ENCODE measurements at regions not wholly inside any gene's neighbourhood (a gene's known extent, or its start where the extent isn't known, plus 50 kb on each side); places are given as distances from the start of the nearest gene placed in this dataset.

- DNase-seq (ENCODE audit: low read depth in 4 of 4, low spot score in 3 of 4) = no peak
Observed at GRCh38 chr15:94021621-94022320, 209.6 kb upstream of the MCTP2 start.

- no peak for DNase-seq (ENCODE audit: low read depth in 4 of 4, low spot score in 3 of 4)
Observed at GRCh38 chr15:94019062-94019461, 212.3 kb upstream of the MCTP2 start.

- no peak for DNase-seq (ENCODE audit: low read depth in 4 of 4, low spot score in 3 of 4)
Observed at GRCh38 chr15:94015324-94015723, 216.0 kb upstream of the MCTP2 start.

- DNase-seq (ENCODE audit: low read depth in 4 of 4, low spot score in 3 of 4) = no peak
Observed at GRCh38 chr15:94008104-94009074, 223.0 kb upstream of the MCTP2 start.

GRCh38 chr15:94004697-94005096, 226.7 kb upstream of the MCTP2 start:
- DNase-seq (ENCODE audit: low read depth in 4 of 4, low spot score in 3 of 4) = no peak

GRCh38 chr15:94002041-94002440, 229.3 kb upstream of the MCTP2 start:
- DNase-seq (ENCODE audit: low read depth in 4 of 4, low spot score in 3 of 4) = no peak

GRCh38 chr15:94001255-94001801, 230.0 kb upstream of the MCTP2 start:
- DNase-seq (ENCODE audit: low read depth in 4 of 4, low spot score in 3 of 4) = no peak

GRCh38 chr15:94000606-94001005, 230.8 kb upstream of the MCTP2 start:
- no peak for DNase-seq (ENCODE audit: low read depth in 4 of 4, low spot score in 3 of 4)

- no peak for DNase-seq (ENCODE audit: low read depth in 4 of 4, low spot score in 3 of 4)
Observed at GRCh38 chr15:93997071-93997658, 234.2 kb upstream of the MCTP2 start.

- no peak for DNase-seq (ENCODE audit: low read depth in 4 of 4, low spot score in 3 of 4)
Observed at GRCh38 chr15:93989440-93989998, 241.8 kb upstream of the MCTP2 start.

- no peak for DNase-seq (ENCODE audit: low read depth in 4 of 4, low spot score in 3 of 4)
Observed at GRCh38 chr15:93987068-93987467, 244.3 kb upstream of the MCTP2 start.

GRCh38 chr15:93986400-93986984, 244.9 kb upstream of the MCTP2 start:
- no peak for DNase-seq (ENCODE audit: low read depth in 4 of 4, low spot score in 3 of 4)

GRCh38 chr15:93985925-93986324, 245.4 kb upstream of the MCTP2 start:
- no peak for DNase-seq (ENCODE audit: low read depth in 4 of 4, low spot score in 3 of 4)

- no peak for DNase-seq (ENCODE audit: low read depth in 4 of 4, low spot score in 3 of 4)
Observed at GRCh38 chr15:93985176-93985575, 246.2 kb upstream of the MCTP2 start.

GRCh38 chr15:93983526-93983925, 247.8 kb upstream of the MCTP2 start:
- DNase-seq (ENCODE audit: low read depth in 4 of 4, low spot score in 3 of 4) = no peak

- no peak for DNase-seq (ENCODE audit: low read depth in 4 of 4, low spot score in 3 of 4)
Observed at GRCh38 chr15:93982226-93982727, 249.1 kb upstream of the MCTP2 start.

- DNase-seq (ENCODE audit: low read depth in 4 of 4, low spot score in 3 of 4) = no peak
Observed at GRCh38 chr15:93981706-93982105, 249.7 kb upstream of the MCTP2 start.

GRCh38 chr15:93980261-93980911, 251.0 kb upstream of the MCTP2 start:
- DNase-seq (ENCODE audit: low read depth in 4 of 4, low spot score in 3 of 4) = no peak

- DNase-seq (ENCODE audit: low read depth in 4 of 4, low spot score in 3 of 4) = peak in 1 of 4 donors; percentile 25
Observed at GRCh38 chr15:93974804-93975481, 256.4 kb upstream of the MCTP2 start.
